ENCODE measurements at regions not wholly inside any gene's neighbourhood (a gene's known extent, or its start where the extent isn't known, plus 50 kb on each side); places are given as distances from the start of the nearest gene placed in this dataset.

GRCh38 chr3:170792471-170792870 lies 77.5 kb downstream of the RPL22L1 start:
- TF ChIP-seq EZH2 (optimal IDR thresholded peaks at IDR 0.05; ENCODE audit: low read depth, low read length), result no peak
- TF ChIP-seq, protein P1, sequence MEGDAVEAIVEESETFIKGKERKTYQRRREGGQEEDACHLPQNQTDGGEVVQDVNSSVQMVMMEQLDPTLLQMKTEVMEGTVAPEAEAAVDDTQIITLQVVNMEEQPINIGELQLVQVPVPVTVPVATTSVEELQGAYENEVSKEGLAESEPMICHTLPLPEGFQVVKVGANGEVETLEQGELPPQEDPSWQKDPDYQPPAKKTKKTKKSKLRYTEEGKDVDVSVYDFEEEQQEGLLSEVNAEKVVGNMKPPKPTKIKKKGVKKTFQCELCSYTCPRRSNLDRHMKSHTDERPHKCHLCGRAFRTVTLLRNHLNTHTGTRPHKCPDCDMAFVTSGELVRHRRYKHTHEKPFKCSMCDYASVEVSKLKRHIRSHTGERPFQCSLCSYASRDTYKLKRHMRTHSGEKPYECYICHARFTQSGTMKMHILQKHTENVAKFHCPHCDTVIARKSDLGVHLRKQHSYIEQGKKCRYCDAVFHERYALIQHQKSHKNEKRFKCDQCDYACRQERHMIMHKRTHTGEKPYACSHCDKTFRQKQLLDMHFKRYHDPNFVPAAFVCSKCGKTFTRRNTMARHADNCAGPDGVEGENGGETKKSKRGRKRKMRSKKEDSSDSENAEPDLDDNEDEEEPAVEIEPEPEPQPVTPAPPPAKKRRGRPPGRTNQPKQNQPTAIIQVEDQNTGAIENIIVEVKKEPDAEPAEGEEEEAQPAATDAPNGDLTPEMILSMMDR (IDR thresholded peaks at IDR 0.05; ENCODE audit: low read length), result no peak
- no peak for TF ChIP-seq EZH2phosphoT487 (IDR thresholded peaks at IDR 0.05; ENCODE audit: low read length)

Data from MM.1S (cell line).